ENCODE measurements at regions not wholly inside any gene's neighbourhood (a gene's known extent, or its start where the extent isn't known, plus 50 kb on each side); places are given as distances from the start of the nearest gene placed in this dataset.

DNA sequence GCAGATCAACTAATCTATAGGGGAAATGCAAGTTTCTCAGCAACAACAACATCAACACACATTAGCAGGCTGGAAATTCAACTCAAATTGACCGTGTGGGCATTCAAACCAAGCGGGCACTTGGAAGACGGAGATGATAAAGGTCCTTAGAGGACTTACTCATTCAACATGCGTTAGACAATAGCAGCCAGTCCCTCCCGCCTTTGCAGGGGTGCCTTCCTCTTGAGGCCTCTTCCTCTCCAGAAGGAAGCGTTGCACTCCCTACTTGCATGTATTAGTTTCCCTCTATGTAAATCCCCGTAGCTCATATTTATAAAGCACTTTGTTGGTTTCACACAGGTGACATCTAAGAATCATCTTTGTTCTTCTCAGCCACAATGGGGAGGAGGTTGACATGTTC is 300.8 kb upstream of the STXBP5 start:
- DNase-seq = no peak

GRCh38 chr6:146904596-146904995 is 299.6 kb upstream of the STXBP5 start:
- DNase-seq = no peak

DNA sequence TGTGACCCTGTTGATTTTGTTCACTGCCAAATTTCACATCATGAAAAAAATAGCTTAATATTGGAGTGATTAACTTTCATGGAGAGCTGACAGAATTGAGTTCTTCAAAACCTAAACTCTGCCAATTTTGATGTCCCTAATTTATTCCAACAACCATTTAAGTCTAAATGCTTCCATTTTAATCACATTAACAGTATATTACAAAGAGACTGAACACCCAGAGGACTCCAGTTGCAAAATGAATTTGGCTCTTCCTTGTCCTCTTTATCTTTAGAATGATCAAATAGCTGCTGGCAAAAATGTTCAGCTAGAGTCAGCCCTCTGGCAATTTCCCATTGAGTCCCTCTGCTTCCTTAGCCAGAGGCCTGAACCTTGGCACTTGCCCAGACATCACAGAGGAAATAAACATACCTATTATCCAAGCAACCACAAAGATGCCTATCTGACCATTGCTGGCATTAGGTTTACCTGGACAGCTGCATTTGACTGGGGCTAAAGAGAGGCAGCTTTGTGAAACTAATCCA is 299.0 kb upstream of the STXBP5 start:
- DNase-seq = no peak

- no peak for DNase-seq
Measured at GRCh38 chr6:146908786-146909185, 295.4 kb upstream of the STXBP5 start.

DNA sequence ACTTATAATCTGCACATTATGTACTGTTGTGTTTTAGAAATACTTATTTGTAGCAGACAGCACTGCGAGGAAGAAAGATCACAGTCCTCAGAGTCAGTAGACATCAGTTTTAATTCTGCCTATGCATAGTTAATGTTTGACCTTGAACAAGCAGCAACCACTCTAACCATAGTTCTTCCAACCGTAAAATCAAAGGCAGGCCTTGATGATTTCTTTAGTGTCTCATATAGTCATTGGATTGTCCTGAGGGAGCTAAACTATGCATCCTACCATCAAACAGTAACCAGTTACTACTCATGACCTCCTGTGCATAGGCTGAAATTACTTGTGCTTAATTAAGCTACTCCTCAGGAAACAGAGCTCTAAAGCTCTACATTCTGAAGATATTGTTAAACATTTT is 294.8 kb upstream of the STXBP5 start:
- no peak for DNase-seq

DNA sequence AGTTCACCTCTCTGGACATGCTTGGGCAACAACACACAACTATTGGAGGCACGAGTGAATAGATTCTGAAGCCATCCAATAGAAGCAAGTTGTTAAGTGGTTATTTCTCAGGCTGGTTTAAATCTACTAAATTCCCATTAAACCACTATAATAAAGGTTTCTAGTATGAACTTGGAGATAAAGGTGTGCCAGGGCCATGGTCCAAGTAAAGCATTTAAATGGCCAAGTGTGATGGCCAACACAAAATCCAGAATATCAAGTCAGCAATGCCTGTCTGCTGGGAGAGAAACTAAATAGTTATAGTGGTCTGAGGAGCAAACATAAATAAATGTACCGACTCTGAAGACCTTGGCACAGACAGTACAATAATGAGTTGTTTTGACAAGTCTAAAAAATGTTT is 294.3 kb upstream of the STXBP5 start:
- DNase-seq = no peak

DNA sequence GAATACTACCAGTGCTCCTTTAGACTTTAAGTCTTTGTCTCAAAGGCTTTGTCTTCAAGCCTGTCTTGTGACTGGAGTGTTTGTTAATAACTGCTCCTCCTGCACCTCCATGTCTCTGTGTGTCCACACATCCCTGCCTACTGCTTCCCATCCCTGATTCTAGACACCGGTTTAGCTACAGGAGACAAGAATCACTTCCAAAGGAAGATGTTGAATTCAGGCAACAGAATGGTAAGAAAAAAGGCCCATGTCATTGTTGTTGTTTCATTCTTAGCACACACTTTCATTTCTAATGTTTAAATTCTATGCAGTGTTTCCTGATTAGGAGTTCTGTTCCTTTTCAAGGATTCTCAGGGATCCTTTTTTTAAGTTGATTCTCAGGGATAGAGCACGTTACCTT is 293.6 kb upstream of the STXBP5 start:
- DNase-seq = no peak

GRCh38 chr6:146911635-146912215 is 292.5 kb upstream of the STXBP5 start:
- DNase-seq = no peak

- DNase-seq = no peak
Measured at GRCh38 chr6:146912730-146913685, 291.2 kb upstream of the STXBP5 start.

DNA sequence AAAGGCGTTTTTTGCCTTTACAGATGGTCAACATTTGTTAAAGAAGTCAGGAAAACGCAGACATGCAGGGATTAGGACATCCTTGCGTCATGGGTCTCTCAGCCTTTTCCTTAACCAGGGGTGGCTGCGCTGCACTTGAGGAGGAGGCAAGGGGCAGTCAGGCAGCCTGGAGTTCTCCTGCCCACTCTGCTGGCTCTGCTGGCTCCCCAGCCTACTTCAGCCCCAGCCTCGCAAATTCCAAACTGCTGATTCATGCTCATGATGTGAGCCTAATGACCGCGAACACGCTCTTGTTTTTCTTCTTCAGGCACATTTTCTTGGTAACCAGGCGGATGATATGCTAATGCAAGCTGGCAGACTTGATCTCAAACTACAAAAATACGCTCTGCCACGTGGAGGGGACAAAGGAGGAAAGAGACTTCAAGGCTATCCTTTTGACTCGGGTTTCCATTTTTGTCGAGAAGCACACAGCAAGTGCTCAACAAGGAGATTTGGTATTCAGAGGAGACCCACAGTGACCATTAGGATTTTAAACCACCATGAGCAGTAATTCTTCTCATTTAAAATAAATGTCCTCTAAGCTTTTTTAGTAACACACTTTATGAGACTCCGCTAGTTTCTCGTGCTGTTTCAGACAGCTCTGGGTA is 290.3 kb upstream of the STXBP5 start:
- peak; percentile 83 for DNase-seq

DNA sequence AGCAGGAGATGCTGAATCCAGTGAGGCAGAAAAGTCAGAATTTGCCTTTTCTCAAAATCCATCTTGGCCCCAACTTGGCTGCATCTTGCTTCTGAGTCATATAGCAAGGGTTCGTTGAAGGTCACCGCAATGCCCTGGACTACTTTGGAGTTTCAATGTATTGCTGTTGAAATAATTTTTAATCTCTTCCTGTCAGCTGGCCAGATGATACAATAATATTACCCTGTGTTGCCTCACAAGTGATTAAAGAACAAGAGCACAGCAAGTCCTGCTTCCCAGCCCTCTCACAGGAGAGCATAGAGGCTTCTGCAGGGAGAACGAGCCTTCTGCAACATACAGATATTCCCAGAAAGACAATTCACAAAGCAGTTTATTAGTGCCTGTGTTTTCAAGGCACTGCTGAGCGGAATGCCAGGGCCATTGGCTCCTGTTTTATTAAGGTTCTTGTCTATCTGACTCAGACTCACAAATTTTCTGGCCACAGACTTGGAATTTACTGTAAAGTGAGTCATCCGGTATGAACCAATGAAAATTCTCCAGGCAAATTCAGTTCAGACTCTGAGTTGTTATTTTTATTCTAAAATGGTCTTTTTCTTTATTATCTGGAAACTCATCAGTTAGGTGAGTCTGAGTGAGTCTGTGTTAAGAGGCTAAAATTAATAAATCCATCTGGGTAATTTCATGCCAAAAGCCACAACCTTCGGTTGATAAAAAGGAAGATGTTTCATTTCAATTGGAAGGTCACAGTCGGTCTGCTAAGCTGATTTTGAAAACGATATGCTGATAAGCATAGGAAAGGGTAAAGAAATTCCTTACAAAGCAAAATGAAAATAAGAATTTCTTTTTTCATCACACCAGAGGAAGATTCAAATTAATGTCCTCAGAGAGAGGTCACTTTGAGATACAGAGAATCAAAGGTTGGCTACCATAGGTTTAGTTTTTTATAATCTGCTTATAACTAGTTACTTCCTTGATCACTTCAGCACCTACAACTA is 289.4 kb upstream of the STXBP5 start:
- DNase-seq = no peak

- no peak for DNase-seq
Measured at GRCh38 chr6:146915671-146916127, 288.5 kb upstream of the STXBP5 start.

DNA sequence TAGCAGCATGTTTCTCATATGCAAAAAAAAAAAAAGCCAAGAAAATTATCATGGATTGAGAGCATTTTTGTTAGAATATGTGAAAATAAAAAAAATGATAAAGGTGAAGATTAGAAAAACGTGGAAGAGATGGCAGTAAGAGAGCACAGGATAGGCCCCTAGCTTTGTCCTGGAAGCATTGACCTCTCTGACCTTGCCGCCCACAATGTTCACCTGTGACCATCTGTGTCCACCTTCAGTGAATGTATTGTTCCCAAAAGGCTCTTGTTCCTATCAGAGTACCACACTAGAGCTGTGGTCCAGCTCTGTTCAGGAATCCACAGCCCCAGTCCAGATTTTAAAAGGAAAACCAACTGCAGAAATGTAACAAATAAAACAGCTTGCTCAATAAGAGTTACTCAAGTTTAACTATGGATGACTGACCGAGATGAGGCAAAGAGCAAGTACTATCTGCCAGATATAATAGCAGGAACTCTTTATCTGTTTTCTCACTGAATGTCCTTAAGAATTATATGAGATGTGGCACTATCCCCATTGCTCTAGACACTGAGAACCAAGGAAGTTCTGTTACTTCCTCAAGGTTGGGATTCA is 287.7 kb upstream of the STXBP5 start:
- DNase-seq = no peak

GRCh38 chr6:146917182-146917581 is 287.0 kb upstream of the STXBP5 start:
- DNase-seq = no peak

- no peak for DNase-seq
Measured at GRCh38 chr6:146917979-146918378, 286.2 kb upstream of the STXBP5 start.

DNA sequence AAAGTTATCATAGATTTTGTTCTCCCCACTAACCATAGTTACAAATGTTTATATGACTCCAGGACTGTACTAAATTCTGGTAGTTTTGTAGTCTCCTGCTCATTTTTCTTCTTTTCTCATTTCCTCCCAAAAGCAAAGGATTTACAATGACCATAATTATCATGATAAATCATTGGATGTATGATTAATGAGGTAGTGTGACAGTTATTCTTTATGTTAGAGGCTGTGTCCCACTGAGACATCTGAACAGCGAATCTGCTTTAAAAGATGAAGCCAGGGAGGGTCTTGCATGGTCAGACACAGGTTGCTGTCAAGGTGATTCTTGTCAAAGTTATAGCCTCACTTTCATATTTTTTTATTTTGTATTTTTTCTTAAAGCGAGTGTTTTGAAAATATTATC is 285.2 kb upstream of the STXBP5 start:
- DNase-seq = no peak

DNA sequence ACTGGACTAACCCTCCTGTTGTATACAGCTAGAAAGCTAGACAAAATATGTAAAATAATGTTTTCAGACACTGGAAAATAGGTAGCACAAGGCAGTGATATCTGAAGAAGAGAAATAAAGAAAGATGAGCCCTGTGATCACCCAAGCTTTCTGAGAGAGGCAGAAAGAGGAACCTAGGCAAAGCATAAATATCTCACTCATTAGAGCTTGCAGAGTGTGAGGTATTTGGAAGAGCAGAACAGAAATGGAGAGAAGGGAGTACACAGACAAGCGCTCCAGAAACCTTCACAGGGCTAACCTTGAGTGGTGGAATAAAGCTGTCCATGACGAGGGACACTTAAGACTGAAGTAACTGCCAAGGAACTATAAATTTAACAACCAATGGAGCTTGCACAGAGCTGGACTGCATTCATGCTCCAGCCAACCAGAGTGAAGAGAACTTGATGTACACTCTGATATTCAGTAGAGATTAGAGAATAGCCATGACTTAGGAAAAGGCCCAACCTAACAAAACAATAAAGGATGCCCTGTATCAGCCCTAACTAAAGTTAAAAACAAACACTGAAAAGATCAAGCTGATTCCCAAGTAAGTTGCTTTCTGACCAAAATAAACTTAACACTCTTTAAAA is 280.9 kb upstream of the STXBP5 start:
- no peak for DNase-seq

DNA sequence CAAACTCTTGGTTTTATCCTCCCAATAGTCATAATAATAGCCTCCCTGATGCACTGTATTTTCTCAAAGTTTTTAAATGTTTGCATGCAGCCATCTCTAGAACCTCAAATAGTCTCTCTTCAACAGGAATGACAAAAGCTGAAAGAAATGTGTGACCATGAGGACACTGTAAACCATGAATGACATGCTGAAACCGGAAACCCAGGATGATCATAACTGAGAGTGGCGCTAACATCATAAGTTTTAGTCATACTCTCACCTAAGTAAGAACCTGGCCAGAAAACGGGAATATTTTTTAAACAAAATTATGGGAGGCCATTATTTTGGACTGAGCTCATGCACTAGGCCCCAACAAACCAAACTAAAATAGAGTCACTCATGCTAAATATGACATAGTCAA is 278.4 kb upstream of the STXBP5 start:
- DNase-seq = no peak

GRCh38 chr6:146928503-146928902 is 275.7 kb upstream of the STXBP5 start:
- DNase-seq = no peak

- no peak for DNase-seq
Measured at GRCh38 chr6:146931214-146931613, 273.0 kb upstream of the STXBP5 start.

- DNase-seq = no peak
Measured at GRCh38 chr6:146937316-146937715, 266.9 kb upstream of the STXBP5 start.

Data from left kidney (tissue), 1 donor.